Keratinocyte (primary cell): ENCODE measurements at regions not wholly inside any gene's neighbourhood (a gene's known extent, or its start where the extent isn't known, plus 50 kb on each side); places are given as distances from the start of the nearest gene placed in this dataset.

Experiments
- CTCF ChIP-seq, 3 experiments: IDR thresholded peaks in 1 of 3; conservative IDR thresholded peaks in 1 of 3; optimal IDR thresholded peaks in 1 of 3; 2 replicates in 2 of 3; 3 replicates in 1 of 3; pipeline versions ENCODE3 to v1.5.1; 2011; ENCODE audit warnings: low read length in 3 of 3, mild to moderate bottlenecking in 3 of 3, moderate library complexity in 2 of 3, control low read depth in 1 of 3, inconsistent platforms in 1 of 3; ENCODE audit not compliant: insufficient read depth in 2 of 3; ENCODE audit errors: extremely low read depth in 1 of 3
- EZH2 ChIP-seq: IDR thresholded peaks from one replicate; pipeline ENCODE4 v1.6.1; 2012; ENCODE audit warnings: inconsistent platforms, mild to moderate bottlenecking, low read length, moderate library complexity

GRCh38 chr3:76788206-76788605 lies 251.7 kb upstream of the ROBO2 start:
- TF ChIP-seq CTCF (optimal IDR thresholded peaks at IDR 0.05 in 1 of 3, IDR thresholded peaks at IDR 0.05 in 1 of 3, conservative IDR thresholded peaks at IDR 0.05 in 1 of 3; ENCODE audit: extremely low read depth in 1 of 3, insufficient read depth in 2 of 3, low read length in 3 of 3) (no peak), EZH2 (no peak)
